MCF 10A (cell line): ENCODE measurements at regions not wholly inside any gene's neighbourhood (a gene's known extent, or its start where the extent isn't known, plus 50 kb on each side); places are given as distances from the start of the nearest gene placed in this dataset.
"Not testable (repeated sequence)": the region's sequence is repeated elsewhere in the genome, so short reads cannot be mapped to it uniquely, and the experiment has no call there.

Experiments
- BruUV-seq: library from RNA; stranded (reverse); fragments of 400-500 nt; replicated peaks from 2 replicates; lab custom pipeline; 2021; lab: Mats Ljungman, UMichigan
- CTCF ChIA-PET: fragments of 300-600 bp; sonication (Branson Sonifier 250); formaldehyde crosslinking; extraction: SDS; loops from one replicate; lab custom pipeline; 2021; ENCODE audit warnings: antibody characterized with exemption, inconsistent platforms; lab: Yijun Ruan, JAX
- POLR2A ChIA-PET: fragments of 300-600, 350-650 bp; sonication (Branson Sonifier 250); formaldehyde crosslinking; extraction: SDS; loops from one replicate; lab custom pipeline; 2020; ENCODE audit warnings: antibody characterized with exemption, inconsistent platforms; lab: Yijun Ruan, JAX
- DNase-seq: peaks from one replicate; pipeline ENCODE4 v3.0.0-alpha.2; 2018; ENCODE audit not compliant: unreplicated experiment
- H3K27ac Mint-ChIP-seq: one replicate; pipeline ENCODE4 v1.8.0; 2022; ENCODE audit warnings: mild to moderate bottlenecking, low read depth, mixed read lengths; ENCODE audit not compliant: unreplicated experiment
- H3K27me3 Mint-ChIP-seq: one replicate; pipeline ENCODE4 v1.8.0; 2022; ENCODE audit warnings: mixed read lengths; ENCODE audit not compliant: insufficient read depth, unreplicated experiment
- H3K36me3 Mint-ChIP-seq: one replicate; pipeline ENCODE4 v1.8.0; 2022; ENCODE audit warnings: mild to moderate bottlenecking, moderate library complexity, mixed read lengths; ENCODE audit not compliant: insufficient read depth, unreplicated experiment
- H3K4me1 Mint-ChIP-seq: one replicate; pipeline ENCODE4 v1.8.0; 2022; ENCODE audit warnings: mixed read lengths; ENCODE audit not compliant: insufficient read depth, unreplicated experiment
- H3K4me3 Mint-ChIP-seq: one replicate; pipeline ENCODE4 v1.8.0; 2022; ENCODE audit warnings: mild to moderate bottlenecking, moderate library complexity, mixed read lengths; ENCODE audit not compliant: unreplicated experiment
- H3K9me3 Mint-ChIP-seq: one replicate; pipeline ENCODE4 v1.8.0; 2022; ENCODE audit warnings: mixed read lengths; ENCODE audit not compliant: unreplicated experiment
- CTCF ChIP-seq: fragments of 200-600 bp; IDR thresholded peaks from one replicate; pipeline ENCODE4 v1.8.0; 2022; ENCODE audit warnings: antibody characterized with exemption, mild to moderate bottlenecking; ENCODE audit not compliant: unreplicated experiment
- intact Hi-C: fragments of 100-400 bp; cut with micrococcal nuclease; formaldehyde crosslinking; loops from 2 replicates; pipeline ENCODE4 v1.14.1; 2022

DNA sequence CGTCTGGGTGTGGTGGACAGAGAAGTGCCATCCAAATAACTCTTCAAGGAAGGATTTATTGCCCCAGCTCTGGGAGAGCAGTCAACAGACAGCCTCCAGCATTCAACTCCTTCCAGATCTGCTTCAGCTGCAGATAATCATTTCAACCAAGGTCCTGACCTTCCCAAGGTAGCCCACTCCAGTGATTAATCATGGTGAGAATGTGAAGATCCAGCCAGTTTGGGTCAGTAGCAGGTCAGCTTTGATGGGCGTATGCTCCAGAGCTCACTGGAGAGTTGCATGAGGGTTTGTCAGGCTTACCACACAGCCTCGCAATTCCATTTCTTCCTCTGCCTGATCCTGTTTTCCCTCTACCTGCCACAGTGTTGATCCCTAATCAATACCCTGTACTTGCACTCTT is 214.5 kb upstream of the ZRANB2 start:
- Mint-ChIP-seq H3K27ac (peak overlapping the region; percentile 84), H3K4me3 (no peak overlapping the region), H3K27me3 (no peaks in the 10 kb centered on the region), H3K4me1 (peaks cover 6% of the 10 kb centered on the region), H3K9me3 (peaks cover 16% of the 10 kb centered on the region), H3K36me3 (peaks cover 11% of the 10 kb centered on the region)
- intact Hi-C loops = no loop called here
- TF ChIP-seq CTCF = no peak
- no TSS peak for BruUV-seq
- no peak for DNase-seq
- ChIA-PET CTCF (interaction anchor here (0.6 kb wide), 1 partner anchor 214 kb away, joined by 4 read pairs; no protein-coding TSS in a partner anchor), POLR2A (no interaction called here)

- H3K36me3 Mint-ChIP-seq = peaks cover 11% of the 10 kb centered on the region
- H3K4me3 Mint-ChIP-seq = no peak overlapping the region
- no peaks in the 10 kb centered on the region for H3K27me3 Mint-ChIP-seq
- TF ChIP-seq CTCF = no peak
- no TSS peak for BruUV-seq
- H3K27ac Mint-ChIP-seq = peak overlapping the region; percentile 84
- H3K4me1 Mint-ChIP-seq = peaks cover 6% of the 10 kb centered on the region
- ChIA-PET CTCF (no interaction called here), POLR2A (no interaction called here)
- intact Hi-C loops = no loop called here
- peaks cover 16% of the 10 kb centered on the region for H3K9me3 Mint-ChIP-seq
- DNase-seq = no peak
Observed at GRCh38 chr1:71294178-71294577, 213.3 kb upstream of the ZRANB2 start.

DNA sequence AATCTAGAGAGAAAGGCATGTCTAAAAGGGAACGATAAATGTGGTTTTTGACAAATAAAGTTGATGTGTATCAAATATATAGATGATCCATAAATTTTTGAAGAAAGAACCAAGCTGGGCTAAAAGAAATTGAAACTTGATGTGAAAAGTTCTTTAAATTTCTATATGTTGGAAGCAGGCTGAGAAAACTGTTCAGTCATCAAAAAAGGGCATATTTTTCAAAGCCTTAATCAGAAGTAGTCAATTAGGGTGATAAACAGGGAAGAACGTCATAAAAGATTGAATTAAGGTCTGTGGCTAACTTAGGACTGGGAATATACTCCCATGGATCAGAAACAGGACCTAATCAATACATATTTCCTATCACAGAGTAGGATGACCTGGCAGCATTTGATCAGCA is 211.4 kb upstream of the ZRANB2 start:
- DNase-seq = no peak
- Mint-ChIP-seq H3K27ac (no peak overlapping the region), H3K4me3 (no peak overlapping the region), H3K9me3 (peaks cover 16% of the 10 kb centered on the region), H3K27me3 (no peaks in the 10 kb centered on the region), H3K36me3 (peaks cover 11% of the 10 kb centered on the region), H3K4me1 (peaks cover 6% of the 10 kb centered on the region)
- BruUV-seq = no TSS peak
- ChIA-PET POLR2A (interaction anchor here (0.7 kb wide), 1 partner anchor 11 kb away, joined by 3 read pairs; no protein-coding TSS in a partner anchor), CTCF (interaction anchor here (0.7 to 1.1 kb wide), 2 partner anchors 96 to 232 kb away, joined by 3 read pairs; no protein-coding TSS in a partner anchor)
- TF ChIP-seq CTCF = no peak
- intact Hi-C loops = no loop called here

GRCh38 chr1:71290506-71291237 is 209.8 kb upstream of the ZRANB2 start:
- peaks cover 16% of the 10 kb centered on the region for H3K9me3 Mint-ChIP-seq
- intact Hi-C loops, H3K27me3 Mint-ChIP-seq, H3K27ac Mint-ChIP-seq, DNase-seq, H3K36me3 Mint-ChIP-seq, H3K4me1 Mint-ChIP-seq, BruUV-seq, H3K4me3 Mint-ChIP-seq: not testable (repeated sequence)
- CTCF ChIA-PET = interaction anchor here (1.1 kb wide), 1 partner anchor 94 kb away, joined by 3 read pairs; no protein-coding TSS in a partner anchor
- POLR2A ChIA-PET = interaction anchor here (0.7 kb wide), 1 partner anchor 31 kb away, joined by 3 read pairs; no protein-coding TSS in a partner anchor
